Hematopoietic multipotent progenitor cell treated with erythropoietin and hydrocortisone succinate and interleukin-3 and kit ligand, for 15 days (in vitro differentiated cells): ENCODE measurements at regions not wholly inside any gene's neighbourhood (a gene's known extent, or its start where the extent isn't known, plus 50 kb on each side); places are given as distances from the start of the nearest gene placed in this dataset.

ENCODE experiments used
- DNase-seq: peaks from one replicate; pipeline ENCODE4 v3.0.0-alpha.2; 2015; ENCODE audit warnings: low spot score

DNA sequence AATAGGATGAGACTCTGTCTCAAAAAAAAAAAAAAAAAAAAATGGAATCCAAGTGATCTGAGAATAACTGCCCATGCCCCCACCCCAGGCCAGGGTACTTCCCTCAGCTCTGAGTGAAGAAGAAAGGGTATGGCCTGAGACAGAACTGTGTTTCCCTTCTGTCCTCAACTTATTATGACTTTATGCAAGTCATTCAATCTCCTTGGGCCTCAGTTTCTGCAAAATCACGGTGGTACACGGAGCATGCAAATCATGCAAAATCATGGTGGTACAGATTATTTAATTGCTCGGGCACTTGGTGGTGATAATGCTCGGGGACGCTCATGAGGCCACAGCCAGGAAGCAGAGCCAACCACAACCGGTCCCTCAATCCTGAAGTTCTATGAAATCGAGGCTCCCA is 56.5 kb upstream of the TBX3 start:
- DNase-seq = no peak

- DNase-seq = no peak
Observed at GRCh38 chr12:114738460-114739184, 54.6 kb upstream of the TBX3 start.

DNA sequence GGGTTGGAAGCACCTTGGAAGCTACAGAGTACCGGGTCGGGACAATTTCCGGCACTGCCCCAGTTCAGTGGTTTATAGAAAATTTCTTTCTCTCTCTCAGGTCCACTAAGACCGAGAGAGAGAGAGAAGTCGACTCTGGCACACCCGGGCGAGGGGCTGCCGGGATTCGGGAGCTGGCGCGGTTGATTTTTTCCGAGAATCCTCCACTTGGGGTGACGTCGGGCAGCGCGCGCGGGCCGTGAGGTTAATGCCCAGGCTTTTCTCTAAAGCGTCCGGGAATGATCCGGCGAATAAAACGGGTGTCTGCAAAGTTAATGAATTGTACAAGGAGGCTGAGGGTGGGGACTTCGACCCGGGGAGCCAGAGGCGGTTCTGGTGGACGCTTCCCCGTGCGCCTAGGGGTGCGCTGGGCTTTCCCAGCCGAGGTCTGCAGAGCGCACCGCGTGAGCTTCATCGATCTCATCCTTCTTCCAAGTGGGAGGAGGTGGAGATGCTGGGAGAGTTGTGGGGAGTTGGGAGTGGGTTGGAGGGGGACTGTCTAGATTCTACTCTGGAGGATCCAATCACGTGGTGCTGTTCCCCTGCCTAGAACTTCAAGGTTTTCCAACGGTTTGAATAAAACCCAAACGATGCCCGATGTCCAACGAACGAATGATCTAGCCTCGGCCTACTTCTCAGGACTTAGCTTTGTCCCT is 51.9 kb upstream of the TBX3 start:
- DNase-seq = no peak

GRCh38 chr12:114735011-114735410 is 51.0 kb upstream of the TBX3 start:
- DNase-seq = no peak

GRCh38 chr12:114733919-114734318 is 49.9 kb upstream of the TBX3 start:
- DNase-seq = no peak
